GM21423 (cell line): ENCODE measurements at regions not wholly inside any gene's neighbourhood (a gene's known extent, or its start where the extent isn't known, plus 50 kb on each side); places are given as distances from the start of the nearest gene placed in this dataset.
"Not testable (repeated sequence)": the region's sequence is repeated elsewhere in the genome, so short reads cannot be mapped to it uniquely, and the experiment has no call there.

ENCODE experiments used
- ATAC-seq: cut with Tn5 transposase; IDR thresholded peaks from one replicate; pipeline ENCODE4 v1.9.1; 2021; ENCODE audit warnings: mild to moderate bottlenecking, moderate library complexity; ENCODE audit not compliant: unreplicated experiment

- ATAC-seq, result no peak
Measured at GRCh38 chr6:27747637-27748036, 164.6 kb downstream of the OR2B2 start.

- not testable (repeated sequence) for ATAC-seq
Measured at GRCh38 chr6:27746860-27747259, 165.3 kb downstream of the OR2B2 start.

- ATAC-seq, result no peak
Measured at GRCh38 chr6:27743787-27744186, 168.4 kb downstream of the OR2B2 start.

- ATAC-seq, result no peak
Measured at GRCh38 chr6:27742833-27743573, 169.2 kb downstream of the OR2B2 start.

- not testable (repeated sequence) for ATAC-seq
Measured at GRCh38 chr6:27739902-27740301, 172.3 kb downstream of the OR2B2 start.

GRCh38 chr6:27736686-27737085 lies 175.5 kb downstream of the OR2B2 start:
- ATAC-seq, result no peak

- no peak for ATAC-seq
Measured at GRCh38 chr6:27728442-27728841, 183.8 kb downstream of the OR2B2 start.

- ATAC-seq, result no peak
Measured at GRCh38 chr6:27726619-27727023, 185.6 kb downstream of the OR2B2 start.

GRCh38 chr6:27720607-27721580 lies 191.3 kb downstream of the OR2B2 start:
- no peak for ATAC-seq

GRCh38 chr6:27719039-27719438 lies 193.2 kb downstream of the OR2B2 start:
- ATAC-seq, result not testable (repeated sequence)

GRCh38 chr6:27706431-27706830 lies 205.8 kb downstream of the OR2B2 start:
- ATAC-seq, result no peak

GRCh38 chr6:27700337-27700736 lies 211.9 kb downstream of the OR2B2 start:
- ATAC-seq, result no peak

- ATAC-seq, result peak; percentile 15
Measured at GRCh38 chr6:27694547-27694874, 217.7 kb downstream of the OR2B2 start.

GRCh38 chr6:27693766-27694546 lies 218.2 kb downstream of the OR2B2 start:
- ATAC-seq, result peak; percentile 52

GRCh38 chr6:27692133-27692532 lies 219.2 kb upstream of the ZNF184 start:
- not testable (repeated sequence) for ATAC-seq

- ATAC-seq, result peak; percentile 60
Measured at GRCh38 chr6:27688014-27688586, 215.2 kb upstream of the ZNF184 start.

- peak; percentile 72 for ATAC-seq
Measured at GRCh38 chr6:27687154-27688013, 214.5 kb upstream of the ZNF184 start.

GRCh38 chr6:27685279-27685678 lies 212.4 kb upstream of the ZNF184 start:
- no peak for ATAC-seq

- no peak for ATAC-seq
Measured at GRCh38 chr6:27684264-27685211, 211.6 kb upstream of the ZNF184 start.
